B cell (primary cell): ENCODE measurements at regions not wholly inside any gene's neighbourhood (a gene's known extent, or its start where the extent isn't known, plus 50 kb on each side); places are given as distances from the start of the nearest gene placed in this dataset.

Experiments used
- ATAC-seq: fragments of 200-7000 bp; cut with Tn5 transposase; one replicate; pipeline ENCODE4 v1.10.0; 2021; ENCODE audit warnings: low read depth, mild to moderate bottlenecking, moderate number of reproducible peaks, moderate library complexity
- CTCF ChIA-PET: fragments of 350-600 bp; sonication (Branson Sonifier 250); formaldehyde crosslinking; loops from one replicate; lab custom pipeline; 2021; ENCODE audit warnings: antibody characterized with exemption, inconsistent platforms; lab: Charles Lee
- POLR2A ChIA-PET: fragments of 350-600 bp; sonication (Branson Sonifier 250); formaldehyde crosslinking; loops from one replicate; lab custom pipeline; 2021; ENCODE audit warnings: antibody characterized with exemption; lab: Charles Lee
- DNase-seq: peaks from one replicate; pipeline ENCODE4 v3.0.0; 2013
- H2AFZ ChIP-seq: 2 replicates; pipeline ENCODE4 v1.6.1; 2012; ENCODE audit warnings: mild to moderate bottlenecking, low read depth, low read length; ENCODE audit not compliant: insufficient read depth, poor library complexity, severe bottlenecking
- H3K27ac ChIP-seq, 2 donors: 1 replicate in 1 of 2; 2 replicates in 1 of 2; pipeline ENCODE4 v1.5.1; 2012 to 2013; ENCODE audit warnings: low read length in 2 of 2, mild to moderate bottlenecking in 2 of 2, moderate library complexity in 1 of 2
- H3K27me3 ChIP-seq, 4 experiments: fragments of 200-600 bp in 1 of 4; sonication (generic) in 1 of 4; replicated peaks in 1 of 4; 1 replicate in 2 of 4; 2 replicates in 2 of 4; pipeline versions ENCODE4 v1.6.1 to v1.7.0; 2013 to 2016; ENCODE audit warnings: low read length in 3 of 4, mild to moderate bottlenecking in 2 of 4, mixed read lengths in 1 of 4, moderate library complexity in 1 of 4; ENCODE audit not compliant: insufficient read depth in 4 of 4, control insufficient read depth in 3 of 4; ENCODE audit errors: control extremely low read depth in 1 of 4
- H3K36me3 ChIP-seq, 2 experiments: replicated peaks in 1 of 2; 1 replicate in 1 of 2; 2 replicates in 1 of 2; pipeline versions ENCODE4 v1.6.1 to v1.7.1; 2013; ENCODE audit warnings: low read length in 1 of 2; ENCODE audit not compliant: insufficient read depth in 2 of 2, control insufficient read depth in 1 of 2; ENCODE audit errors: control extremely low read depth in 1 of 2, extremely low read depth in 1 of 2
- H3K4me1 ChIP-seq, 2 donors: fragments of 200-600 bp in 1 of 2; sonication (generic) in 1 of 2; 1 replicate in 1 of 2; 2 replicates in 1 of 2; pipeline versions ENCODE4 v1.5.1 to v1.6.1; 2013 to 2017; ENCODE audit warnings: low read length in 2 of 2; ENCODE audit not compliant: control insufficient read depth in 2 of 2, insufficient read depth in 2 of 2
- H3K4me2 ChIP-seq: replicated peaks from 2 replicates; pipeline ENCODE3; 2012; ENCODE audit warnings: mild to moderate bottlenecking, low read depth, low read length; ENCODE audit not compliant: poor library complexity, severe bottlenecking
- H3K4me3 ChIP-seq, 5 experiments: fragments of 200-600 bp in 1 of 5; sonication (generic) in 1 of 5; 1 replicate in 3 of 5; 2 replicates in 2 of 5; pipeline versions ENCODE4 v1.5.1 to v1.7.0; 2011 to 2016; ENCODE audit warnings: low read length in 4 of 5, mild to moderate bottlenecking in 4 of 5, low read depth in 2 of 5, control low read depth in 1 of 5, moderate library complexity in 1 of 5; ENCODE audit not compliant: insufficient read depth in 1 of 5; ENCODE audit errors: control extremely low read depth in 1 of 5, extremely low read depth in 1 of 5
- H3K79me2 ChIP-seq: fragments of 200-600 bp; sonication (generic); one replicate; pipeline ENCODE4 v1.6.0; 2016; ENCODE audit warnings: low read length; ENCODE audit not compliant: control insufficient read depth, insufficient read depth
- H3K9ac ChIP-seq: fragments of 200-600 bp; sonication (generic); 2 replicates; pipeline ENCODE4 v1.6.1; 2017; ENCODE audit warnings: mild to moderate bottlenecking, low read length, moderate library complexity
- H3K9me3 ChIP-seq, 3 donors: one replicate each; pipeline versions ENCODE4 v1.6.1 to v1.7.1; 2013; ENCODE audit warnings: low read length in 2 of 3; ENCODE audit not compliant: control insufficient read depth in 2 of 3, insufficient read depth in 1 of 3; ENCODE audit errors: control extremely low read depth in 1 of 3
- H4K20me1 ChIP-seq: 2 replicates; pipeline ENCODE4 v1.6.0; 2012; ENCODE audit warnings: mild to moderate bottlenecking, low read length; ENCODE audit not compliant: insufficient read depth, control insufficient read depth, poor library complexity, severe bottlenecking
- H3K27ac Mint-ChIP-seq: one replicate; pipeline ENCODE4 v1.8.0; 2021; ENCODE audit warnings: mixed read lengths
- H3K27me3 Mint-ChIP-seq: one replicate; pipeline ENCODE4 v1.8.0; 2021; ENCODE audit warnings: mixed read lengths
- H3K4me1 Mint-ChIP-seq: one replicate; pipeline ENCODE4 v1.8.0; 2021; ENCODE audit warnings: mixed read lengths
- H3K4me3 Mint-ChIP-seq: one replicate; pipeline ENCODE4 v1.8.0; 2021; ENCODE audit warnings: mixed read lengths
- H3K9me3 Mint-ChIP-seq: one replicate; pipeline ENCODE4 v1.8.0; 2022; ENCODE audit warnings: mixed read lengths; ENCODE audit not compliant: insufficient read depth
- CTCF ChIP-seq: fragments of 200-600 bp; IDR thresholded peaks from one replicate; pipeline ENCODE4 v1.8.0; 2022; ENCODE audit warnings: antibody characterized with exemption, mild to moderate bottlenecking
- EZH2 ChIP-seq: IDR thresholded peaks from 2 replicates; pipeline ENCODE4 v1.6.1; 2012; ENCODE audit warnings: borderline replicate concordance, low read depth, mild to moderate bottlenecking, moderate library complexity, low read length; ENCODE audit not compliant: insufficient read depth, poor library complexity, severe bottlenecking
- WGBS: methylation state at CpG from one replicate; pipeline ENCODE4 v1.1.5; 2013; ENCODE audit warnings: missing lambda C conversion rate; ENCODE audit not compliant: insufficient coverage; 5-methylcytosine and 5-hydroxymethylcytosine counted together
- intact Hi-C: fragments of 100-400 bp; cut with micrococcal nuclease; formaldehyde crosslinking; loops from one replicate; pipeline ENCODE4 v1.10.0; 2022

GRCh38 chr1:198943484-198944187 is 304.8 kb downstream of the PTPRC start:
- WGBS: 100% methylated on average over 1 of the region's 3 CpGs
- H2AFZ ChIP-seq: no peak overlapping the region
- CTCF ChIA-PET: no interaction called here

More at GRCh38 chr1:198943484-198944187, 304.8 kb downstream of the PTPRC start:
- no peak for DNase-seq
- no peaks in the 10 kb centered on the region for H3K27me3 Mint-ChIP-seq
- H3K9me3 Mint-ChIP-seq: no peaks in the 10 kb centered on the region
- Histone ChIP-seq H3K4me3 (no peak overlapping the region), H4K20me1 (no peaks in the 10 kb centered on the region), H3K4me1 (no peaks in the 10 kb centered on the region), H3K36me3 (no peaks in the 10 kb centered on the region), H3K4me2 (no peak overlapping the region), H3K9me3 (no peaks in the 10 kb centered on the region), H3K9ac (no peak overlapping the region), H3K27ac (no peak overlapping the region), H3K27me3 (no peaks in the 10 kb centered on the region), H3K79me2 (no peaks in the 10 kb centered on the region)
- intact Hi-C loops: no loop called here
- ATAC-seq: no peak
- TF ChIP-seq EZH2 (no peak), CTCF (no peak)
- H3K27ac Mint-ChIP-seq: no peak overlapping the region
- POLR2A ChIA-PET: no interaction called here
- H3K4me3 Mint-ChIP-seq: no peak overlapping the region
- peaks cover 6% of the 10 kb centered on the region for H3K4me1 Mint-ChIP-seq
